Stimulated activated effector memory CD8-positive, alpha-beta T cell treated with anti-CD3 and anti-CD28 coated beads, Interleukin-12 subunit alpha, Interleukin-12 subunit beta, amount 100 ng/mL, for 72 hours (primary cell): ENCODE measurements at regions not wholly inside any gene's neighbourhood (a gene's known extent, or its start where the extent isn't known, plus 50 kb on each side); places are given as distances from the start of the nearest gene placed in this dataset.

ENCODE experiments used
- ATAC-seq: fragments of 150-1000 bp; cut with Tn5 transposase; 2 replicates; pipeline ENCODE4 v1.10.0; 2021
- DNase-seq, 2 donors: peaks; one replicate each; pipeline ENCODE4 v3.0.0; 2021 to 2022; ENCODE audit warnings: low spot score in 2 of 2
- H3K27ac Mint-ChIP-seq: one replicate; pipeline ENCODE4 v1.8.0; 2022; ENCODE audit warnings: mild to moderate bottlenecking, mixed read lengths
- H3K36me3 Mint-ChIP-seq: one replicate; pipeline ENCODE4 v1.8.0; 2022; ENCODE audit warnings: mild to moderate bottlenecking, mixed read lengths
- H3K4me1 Mint-ChIP-seq: one replicate; pipeline ENCODE4 v1.8.0; 2022; ENCODE audit warnings: mixed read lengths
- H3K4me3 Mint-ChIP-seq: one replicate; pipeline ENCODE4 v1.8.0; 2022; ENCODE audit warnings: mild to moderate bottlenecking, mixed read lengths
- H3K9me3 Mint-ChIP-seq: one replicate; pipeline ENCODE4 v1.8.0; 2022; ENCODE audit warnings: mixed read lengths

DNA sequence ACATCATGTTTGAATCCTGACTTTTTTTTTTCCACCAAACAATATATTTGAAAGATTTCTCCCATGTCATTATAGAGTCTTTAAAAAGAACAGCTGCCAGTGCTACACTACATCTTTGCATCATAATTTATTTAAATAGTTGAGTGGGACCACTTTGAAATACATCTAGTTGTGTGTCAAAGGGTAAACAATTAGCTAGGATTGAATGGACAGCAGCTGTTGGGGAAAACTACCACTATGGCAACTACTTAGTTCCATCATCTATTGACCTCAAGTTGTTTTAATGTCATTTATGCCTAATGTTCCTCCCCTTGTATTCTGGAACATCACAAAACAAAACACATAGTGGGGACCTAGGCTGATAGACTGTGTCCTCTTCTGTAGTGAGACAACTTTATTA lies 985.1 kb downstream of the SORCS1 start:
- ATAC-seq, result no peak
- H3K27ac Mint-ChIP-seq, result no peak overlapping the region
- no peak for DNase-seq
- peaks cover 19% of the 10 kb centered on the region for H3K9me3 Mint-ChIP-seq
- H3K4me1 Mint-ChIP-seq, result no peaks in the 10 kb centered on the region
- H3K4me3 Mint-ChIP-seq, result no peak overlapping the region
- no peaks in the 10 kb centered on the region for H3K36me3 Mint-ChIP-seq

DNA sequence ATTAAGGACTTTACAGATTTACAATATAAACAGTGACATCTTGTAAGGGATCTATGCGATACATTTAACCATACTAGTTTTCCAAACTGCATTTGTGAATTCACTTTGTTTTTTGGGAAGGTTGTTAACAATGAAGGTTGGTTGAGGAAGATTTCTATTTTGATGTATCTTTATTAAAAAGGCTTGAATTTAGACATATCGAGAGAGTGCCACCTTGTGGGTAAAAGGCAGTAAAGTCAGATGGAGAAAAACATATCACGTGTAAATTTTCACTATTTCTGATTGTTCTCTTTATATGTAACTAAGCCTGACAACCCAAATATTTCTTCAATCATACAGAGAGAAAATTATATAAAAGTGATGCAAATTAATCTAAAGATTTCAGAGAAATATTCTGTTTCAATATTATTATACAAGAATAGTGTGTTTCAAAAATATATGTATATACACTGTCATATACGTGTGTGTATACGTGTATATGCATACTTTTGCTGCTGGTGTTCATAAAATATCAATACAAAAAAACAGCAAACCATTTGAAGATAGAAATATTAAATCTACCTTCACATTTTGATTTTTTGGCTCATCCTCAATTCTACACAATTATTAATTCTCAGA lies 988.6 kb downstream of the SORCS1 start:
- no peak overlapping the region for H3K4me3 Mint-ChIP-seq
- no peak overlapping the region for H3K27ac Mint-ChIP-seq
- H3K36me3 Mint-ChIP-seq, result no peaks in the 10 kb centered on the region
- H3K4me1 Mint-ChIP-seq, result no peaks in the 10 kb centered on the region
- peaks cover 13% of the 10 kb centered on the region for H3K9me3 Mint-ChIP-seq
- DNase-seq, result no peak
- no peak for ATAC-seq

GRCh38 chr10:106173838-106174237 lies 990.7 kb downstream of the SORCS1 start:
- ATAC-seq (no peak), DNase-seq (no peak)
- Mint-ChIP-seq H3K27ac (no peak overlapping the region), H3K4me3 (no peak overlapping the region), H3K9me3 (peaks cover 8% of the 10 kb centered on the region), H3K36me3 (no peaks in the 10 kb centered on the region), H3K4me1 (no peaks in the 10 kb centered on the region)

DNA sequence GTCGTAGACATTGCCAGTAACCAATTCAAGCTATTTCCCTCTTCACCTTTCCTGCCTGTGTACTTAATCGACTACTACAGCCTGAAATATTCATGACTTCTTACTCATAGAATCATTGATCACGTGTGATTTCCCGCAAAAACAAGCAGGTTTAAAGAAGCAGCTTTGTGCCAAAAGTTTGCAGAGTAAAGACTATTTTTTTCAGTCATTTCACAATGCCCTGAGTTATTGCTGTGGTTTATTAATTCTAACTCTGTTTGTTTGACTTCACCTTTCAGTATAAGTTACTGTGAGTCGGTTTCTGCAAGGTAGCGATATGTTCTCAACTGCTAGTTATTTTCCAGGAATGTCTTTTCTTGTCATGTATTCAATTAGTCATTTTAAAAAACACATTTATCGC lies 995.3 kb downstream of the SORCS1 start:
- ATAC-seq, result no peak
- DNase-seq, result no peak
- Mint-ChIP-seq H3K36me3 (no peaks in the 10 kb centered on the region), H3K27ac (no peak overlapping the region), H3K9me3 (peaks cover 9% of the 10 kb centered on the region), H3K4me1 (no peaks in the 10 kb centered on the region), H3K4me3 (no peak overlapping the region)

DNA sequence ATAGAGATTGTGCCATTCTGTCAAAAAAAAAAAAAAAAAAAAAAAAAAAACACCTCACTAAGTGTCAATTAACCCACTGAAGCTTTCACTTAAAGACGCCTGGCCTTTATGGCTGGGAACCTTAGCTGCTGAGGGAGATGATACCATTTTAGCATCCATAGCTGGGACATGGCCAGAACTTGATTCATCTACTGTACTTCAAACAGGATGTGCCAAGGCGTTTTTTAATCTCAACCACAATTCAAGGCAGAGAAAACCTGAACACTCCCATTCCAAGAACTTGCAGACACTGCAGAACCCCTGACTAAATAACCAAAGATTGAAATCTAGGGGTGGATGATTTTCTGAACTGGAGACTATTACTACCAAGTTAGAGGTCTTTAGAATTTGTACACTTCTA lies 996.6 kb downstream of the SORCS1 start:
- peaks cover 8% of the 10 kb centered on the region for H3K9me3 Mint-ChIP-seq
- H3K27ac Mint-ChIP-seq, result no peak overlapping the region
- H3K4me3 Mint-ChIP-seq, result no peak overlapping the region
- no peaks in the 10 kb centered on the region for H3K4me1 Mint-ChIP-seq
- ATAC-seq, result no peak
- no peak for DNase-seq
- no peaks in the 10 kb centered on the region for H3K36me3 Mint-ChIP-seq

- DNase-seq (no peak), ATAC-seq (no peak)
- peaks cover 14% of the 10 kb centered on the region for H3K9me3 Mint-ChIP-seq
- no peaks in the 10 kb centered on the region for H3K4me1 Mint-ChIP-seq
- H3K27ac Mint-ChIP-seq, result no peak overlapping the region
- no peak overlapping the region for H3K4me3 Mint-ChIP-seq
- H3K36me3 Mint-ChIP-seq, result no peaks in the 10 kb centered on the region
These were observed 1006.3 kb downstream of the SORCS1 start for GRCh38 chr10:106158241-106158640.

DNA sequence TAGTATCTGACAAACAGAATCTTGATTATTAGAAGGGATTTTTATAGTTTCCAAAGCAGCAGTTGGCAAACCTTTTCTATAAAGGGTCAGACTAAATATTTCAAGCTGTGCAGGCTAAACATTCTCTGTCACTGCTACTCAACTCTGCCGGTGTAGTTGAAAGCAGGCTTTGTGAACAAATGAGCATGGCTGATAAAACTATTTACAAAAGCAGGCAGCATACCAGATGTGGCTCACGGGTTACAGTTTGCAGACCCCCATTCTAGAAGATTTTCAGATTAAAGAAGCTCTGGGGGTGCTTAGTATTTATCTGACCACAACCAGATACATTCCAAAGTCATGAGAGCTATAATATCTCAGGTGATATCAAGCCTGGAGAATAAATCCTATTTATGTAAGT lies 1017.5 kb downstream of the SORCS1 start:
- Mint-ChIP-seq H3K4me1 (no peaks in the 10 kb centered on the region), H3K9me3 (peaks cover 12% of the 10 kb centered on the region), H3K27ac (no peak overlapping the region), H3K4me3 (no peak overlapping the region), H3K36me3 (no peaks in the 10 kb centered on the region)
- ATAC-seq (no peak), DNase-seq (no peak)

GRCh38 chr10:106139915-106140314 lies 1024.6 kb downstream of the SORCS1 start:
- no peak for ATAC-seq
- Mint-ChIP-seq H3K27ac (no peak overlapping the region), H3K36me3 (no peaks in the 10 kb centered on the region), H3K4me1 (no peaks in the 10 kb centered on the region), H3K4me3 (no peak overlapping the region), H3K9me3 (peaks cover 18% of the 10 kb centered on the region)
- DNase-seq, result no peak

GRCh38 chr10:106136175-106136574 lies 1028.3 kb downstream of the SORCS1 start:
- DNase-seq (no peak), ATAC-seq (no peak)
- Mint-ChIP-seq H3K27ac (no peak overlapping the region), H3K9me3 (peaks cover 16% of the 10 kb centered on the region), H3K36me3 (no peaks in the 10 kb centered on the region), H3K4me1 (no peaks in the 10 kb centered on the region), H3K4me3 (no peak overlapping the region)

- H3K4me1 Mint-ChIP-seq, result no peaks in the 10 kb centered on the region
- no peak overlapping the region for H3K4me3 Mint-ChIP-seq
- no peak for ATAC-seq
- DNase-seq, result no peak
- peaks cover 20% of the 10 kb centered on the region for H3K9me3 Mint-ChIP-seq
- no peak overlapping the region for H3K27ac Mint-ChIP-seq
- H3K36me3 Mint-ChIP-seq, result no peaks in the 10 kb centered on the region
These were observed 1030.0 kb downstream of the SORCS1 start for GRCh38 chr10:106134326-106135000.

GRCh38 chr10:106133451-106133850 lies 1031.1 kb downstream of the SORCS1 start:
- Mint-ChIP-seq H3K27ac (no peak overlapping the region), H3K4me1 (no peaks in the 10 kb centered on the region), H3K4me3 (no peak overlapping the region), H3K9me3 (peaks cover 28% of the 10 kb centered on the region), H3K36me3 (no peaks in the 10 kb centered on the region)
- DNase-seq, result no peak
- ATAC-seq, result no peak

GRCh38 chr10:106132956-106133355 lies 1031.5 kb downstream of the SORCS1 start:
- H3K4me3 Mint-ChIP-seq, result no peak overlapping the region
- DNase-seq (no peak), ATAC-seq (no peak)
- H3K27ac Mint-ChIP-seq, result no peak overlapping the region
- no peaks in the 10 kb centered on the region for H3K4me1 Mint-ChIP-seq
- H3K9me3 Mint-ChIP-seq, result peaks cover 28% of the 10 kb centered on the region
- no peaks in the 10 kb centered on the region for H3K36me3 Mint-ChIP-seq

GRCh38 chr10:106114656-106115186 lies 1049.8 kb downstream of the SORCS1 start:
- no peaks in the 10 kb centered on the region for H3K36me3 Mint-ChIP-seq
- peaks cover 24% of the 10 kb centered on the region for H3K9me3 Mint-ChIP-seq
- ATAC-seq, result no peak
- H3K4me3 Mint-ChIP-seq, result no peak overlapping the region
- no peaks in the 10 kb centered on the region for H3K4me1 Mint-ChIP-seq
- no peak for DNase-seq
- H3K27ac Mint-ChIP-seq, result no peak overlapping the region

- Mint-ChIP-seq H3K36me3 (no peaks in the 10 kb centered on the region), H3K4me1 (no peaks in the 10 kb centered on the region)
- no peak for ATAC-seq
These were observed 1053.3 kb downstream of the SORCS1 start for GRCh38 chr10:106111246-106111645.

GRCh38 chr10:106107706-106108105 lies 1056.8 kb downstream of the SORCS1 start:
- Mint-ChIP-seq H3K9me3 (peaks cover 7% of the 10 kb centered on the region), H3K4me3 (no peak overlapping the region), H3K27ac (no peak overlapping the region), H3K4me1 (no peaks in the 10 kb centered on the region), H3K36me3 (no peaks in the 10 kb centered on the region)
- no peak for ATAC-seq
- DNase-seq, result no peak

More at GRCh38 chr10:106111246-106111645, 1053.3 kb downstream of the SORCS1 start:
- no peak for DNase-seq
- no peak overlapping the region for H3K4me3 Mint-ChIP-seq
- H3K9me3 Mint-ChIP-seq, result peaks cover 11% of the 10 kb centered on the region
- H3K27ac Mint-ChIP-seq, result no peak overlapping the region

DNA sequence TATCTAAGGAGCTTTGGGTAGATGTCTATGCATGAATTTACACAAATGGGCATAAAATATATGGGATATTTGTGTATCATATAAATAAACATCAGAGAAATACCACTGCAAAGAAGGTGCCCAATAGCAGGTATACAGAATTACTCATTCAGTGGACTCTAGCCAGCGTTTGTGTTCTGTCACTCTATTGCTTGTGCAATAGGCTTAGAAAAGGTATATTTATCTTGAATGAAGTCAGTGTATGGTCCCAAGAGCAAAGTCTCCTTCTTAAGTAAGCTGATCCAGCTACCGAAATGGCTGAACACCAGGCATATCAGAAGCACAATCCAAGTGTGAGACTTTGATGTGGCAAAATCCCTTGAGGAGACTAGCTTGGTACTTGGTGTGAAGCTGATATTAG lies 1058.4 kb downstream of the SORCS1 start:
- ATAC-seq (no peak), DNase-seq (no peak)
- Mint-ChIP-seq H3K27ac (no peak overlapping the region), H3K4me3 (no peak overlapping the region), H3K36me3 (no peaks in the 10 kb centered on the region), H3K9me3 (peaks cover 6% of the 10 kb centered on the region), H3K4me1 (no peaks in the 10 kb centered on the region)
